Activated CD4-positive, alpha-beta memory T cell treated with anti-CD3 and anti-CD28 coated beads, Interleukin-2, amount 10 ng/mL, durations not matched to agents 7 days and 5 days (primary cell): ENCODE measurements at regions not wholly inside any gene's neighbourhood (a gene's known extent, or its start where the extent isn't known, plus 50 kb on each side); places are given as distances from the start of the nearest gene placed in this dataset.
"Not testable (repeated sequence)": the region's sequence is repeated elsewhere in the genome, so short reads cannot be mapped to it uniquely, and the experiment has no call there.

ENCODE experiments used
- CTCF ChIA-PET: fragments of 350-600 bp; sonication (Branson Sonifier 250); formaldehyde crosslinking; loops from one replicate; lab custom pipeline; 2021; ENCODE audit warnings: antibody characterized with exemption, inconsistent platforms; lab: Charles Lee
- POLR2A ChIA-PET: fragments of 350-600 bp; sonication (Branson Sonifier 250); formaldehyde crosslinking; loops from one replicate; lab custom pipeline; 2021; ENCODE audit warnings: antibody characterized with exemption; lab: Charles Lee
- DNase-seq: peaks from one replicate; pipeline ENCODE4 v3.0.0-alpha.2; 2020
- H3K27ac Mint-ChIP-seq: one replicate; pipeline ENCODE4 v1.8.0; 2021; ENCODE audit warnings: mild to moderate bottlenecking, mixed read lengths
- H3K27me3 Mint-ChIP-seq: one replicate; pipeline ENCODE4 v1.8.0; 2021; ENCODE audit warnings: mixed read lengths
- H3K36me3 Mint-ChIP-seq: one replicate; pipeline ENCODE4 v1.8.0; 2021; ENCODE audit warnings: low read depth, mixed read lengths
- H3K4me1 Mint-ChIP-seq: one replicate; pipeline ENCODE4 v1.8.0; 2021; ENCODE audit warnings: mixed read lengths
- H3K4me3 Mint-ChIP-seq: one replicate; pipeline ENCODE4 v1.8.0; 2021; ENCODE audit warnings: mild to moderate bottlenecking, mixed read lengths
- H3K9me3 Mint-ChIP-seq: one replicate; pipeline ENCODE4 v1.8.0; 2021; ENCODE audit warnings: mixed read lengths

DNA sequence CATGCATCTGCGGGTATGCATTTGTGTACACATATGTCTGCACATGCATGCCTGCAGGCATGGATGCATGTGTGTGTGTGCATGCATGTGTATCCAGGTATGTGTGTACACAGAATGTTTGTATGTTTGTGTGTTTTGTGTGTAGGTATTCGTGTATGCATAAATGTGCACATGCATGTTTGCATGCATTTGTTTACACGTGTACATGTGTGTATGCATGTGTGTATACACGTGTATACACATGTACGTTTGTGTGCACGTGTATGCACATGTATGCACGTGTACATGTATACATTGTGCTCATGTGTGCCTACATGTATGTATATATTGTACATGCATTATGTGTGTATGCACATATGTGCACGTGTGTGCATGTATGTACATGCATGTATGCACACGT is 171.4 kb upstream of the ZNF322 start:
- H3K27ac Mint-ChIP-seq, H3K9me3 Mint-ChIP-seq, H3K27me3 Mint-ChIP-seq, H3K36me3 Mint-ChIP-seq, CTCF ChIA-PET, H3K4me1 Mint-ChIP-seq, DNase-seq, H3K4me3 Mint-ChIP-seq, POLR2A ChIA-PET: not testable (repeated sequence)

DNA sequence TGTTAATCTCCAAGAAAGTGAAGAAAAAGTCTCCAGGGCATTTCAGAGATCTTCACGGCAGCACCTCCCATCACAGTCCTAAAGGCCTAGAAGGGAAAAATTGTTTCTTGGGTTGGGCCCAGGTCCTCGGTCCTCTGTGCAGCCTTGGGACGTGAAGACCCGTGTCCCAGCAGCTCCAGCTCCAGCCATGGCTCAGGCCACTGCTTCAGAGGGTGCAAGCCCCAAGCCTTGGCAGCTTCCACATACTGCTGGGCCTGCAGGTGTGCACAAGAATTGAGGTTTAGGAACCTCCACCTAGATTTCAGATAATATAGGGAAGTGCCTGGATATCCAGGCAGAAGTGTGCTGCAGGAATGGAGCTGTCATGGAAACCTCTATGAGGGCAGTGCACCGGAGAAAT is 176.2 kb upstream of the ZNF322 start:
- H3K9me3 Mint-ChIP-seq, H3K36me3 Mint-ChIP-seq, DNase-seq, H3K4me3 Mint-ChIP-seq, CTCF ChIA-PET, H3K27ac Mint-ChIP-seq, H3K27me3 Mint-ChIP-seq, POLR2A ChIA-PET, H3K4me1 Mint-ChIP-seq: not testable (repeated sequence)

DNA sequence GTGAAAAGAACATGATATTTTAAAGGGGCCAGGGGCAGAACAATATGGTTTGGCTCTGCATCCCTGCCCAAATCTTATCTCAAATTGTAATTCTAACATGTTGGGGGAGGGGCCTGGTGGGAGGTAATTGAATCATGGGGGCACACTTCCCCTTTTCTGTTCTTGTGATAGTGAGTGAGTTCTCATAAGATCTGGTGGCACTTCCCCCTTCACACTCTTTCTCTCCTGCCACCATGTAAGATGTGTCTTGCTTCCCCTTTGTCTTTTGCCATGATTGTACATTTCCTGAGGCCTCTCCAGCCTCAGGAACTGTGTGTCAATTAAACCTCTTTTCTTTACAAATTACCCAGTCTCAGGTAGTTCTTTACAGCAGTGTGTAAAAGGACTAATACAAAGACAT is 177.1 kb upstream of the ZNF322 start:
- H3K36me3 Mint-ChIP-seq, H3K27ac Mint-ChIP-seq, H3K9me3 Mint-ChIP-seq, DNase-seq, CTCF ChIA-PET, POLR2A ChIA-PET, H3K4me1 Mint-ChIP-seq, H3K27me3 Mint-ChIP-seq, H3K4me3 Mint-ChIP-seq: not testable (repeated sequence)

DNA sequence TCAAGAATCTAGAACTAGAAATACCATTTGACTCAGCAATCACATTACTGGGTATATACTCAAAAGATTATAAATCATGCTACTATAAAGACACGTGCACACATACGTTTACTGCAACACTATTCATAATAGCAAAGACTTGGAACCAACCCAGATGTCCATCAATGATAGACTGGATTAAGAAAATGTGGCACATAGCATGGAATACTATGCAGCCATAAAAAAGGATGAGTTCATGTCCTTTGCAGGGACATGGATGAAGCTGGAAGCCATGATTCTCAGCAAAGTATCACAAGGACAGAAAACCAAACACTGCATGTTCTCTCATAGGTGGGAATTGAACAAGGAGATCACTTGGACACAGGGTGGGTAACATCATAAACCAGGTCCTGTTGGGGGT is 185.3 kb upstream of the ZNF322 start:
- H3K27me3 Mint-ChIP-seq, CTCF ChIA-PET, POLR2A ChIA-PET, H3K27ac Mint-ChIP-seq, H3K4me1 Mint-ChIP-seq, H3K4me3 Mint-ChIP-seq, DNase-seq, H3K36me3 Mint-ChIP-seq, H3K9me3 Mint-ChIP-seq: not testable (repeated sequence)

DNA sequence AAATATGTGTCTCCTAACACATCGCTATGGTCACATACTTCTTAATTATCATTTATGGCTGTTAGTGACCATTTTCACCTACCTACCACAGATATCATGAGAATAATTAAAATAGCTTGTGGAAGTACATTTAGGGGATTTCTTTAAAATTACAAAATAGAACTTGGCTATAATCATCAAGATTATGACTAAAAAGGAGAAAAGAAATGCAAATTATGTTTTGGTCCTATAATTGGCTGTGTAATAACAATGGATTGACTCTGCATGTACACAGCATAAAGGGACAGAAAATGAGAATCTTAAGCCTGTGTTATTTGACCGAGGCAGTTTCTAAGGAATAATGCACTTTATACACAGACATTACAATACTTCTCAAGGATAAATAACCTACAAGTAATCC is 197.7 kb upstream of the ZNF322 start:
- H3K4me3 Mint-ChIP-seq, DNase-seq, H3K9me3 Mint-ChIP-seq, H3K36me3 Mint-ChIP-seq, POLR2A ChIA-PET, CTCF ChIA-PET, H3K27me3 Mint-ChIP-seq, H3K27ac Mint-ChIP-seq, H3K4me1 Mint-ChIP-seq: not testable (repeated sequence)

DNA sequence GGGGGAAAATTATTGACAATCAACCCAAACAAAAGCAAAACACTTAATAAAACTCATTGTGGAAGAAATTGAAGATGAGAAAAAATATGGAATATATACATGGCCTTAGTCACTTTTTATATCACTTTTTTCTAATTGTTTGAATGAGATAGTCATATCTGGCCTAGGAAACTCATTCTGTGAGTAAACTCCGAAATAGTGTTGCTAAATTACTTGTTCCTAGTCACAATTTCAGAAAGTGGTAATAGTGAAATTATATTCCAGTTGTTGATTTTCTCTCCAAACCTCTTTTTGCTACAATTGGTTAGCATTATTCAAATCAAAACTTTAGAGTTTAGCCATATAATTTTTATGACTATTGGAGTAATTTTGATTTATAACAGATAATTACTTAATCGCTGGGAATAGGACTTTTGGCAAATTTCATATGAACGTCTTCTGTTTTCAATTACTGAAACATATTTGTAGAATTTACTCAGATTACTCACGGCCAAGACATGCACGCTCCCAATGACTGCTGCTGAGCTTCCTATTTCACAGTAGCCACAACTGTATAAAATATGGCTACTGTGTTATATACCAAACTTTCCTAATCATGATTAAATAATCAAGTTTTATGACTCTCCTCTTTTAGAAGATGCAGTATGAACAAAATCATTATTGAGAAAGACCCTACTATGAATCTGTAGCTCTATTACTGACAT is 199.7 kb upstream of the ZNF322 start:
- H3K27ac Mint-ChIP-seq, H3K9me3 Mint-ChIP-seq, H3K4me1 Mint-ChIP-seq, CTCF ChIA-PET, DNase-seq, H3K36me3 Mint-ChIP-seq, H3K27me3 Mint-ChIP-seq, POLR2A ChIA-PET, H3K4me3 Mint-ChIP-seq: not testable (repeated sequence)

DNA sequence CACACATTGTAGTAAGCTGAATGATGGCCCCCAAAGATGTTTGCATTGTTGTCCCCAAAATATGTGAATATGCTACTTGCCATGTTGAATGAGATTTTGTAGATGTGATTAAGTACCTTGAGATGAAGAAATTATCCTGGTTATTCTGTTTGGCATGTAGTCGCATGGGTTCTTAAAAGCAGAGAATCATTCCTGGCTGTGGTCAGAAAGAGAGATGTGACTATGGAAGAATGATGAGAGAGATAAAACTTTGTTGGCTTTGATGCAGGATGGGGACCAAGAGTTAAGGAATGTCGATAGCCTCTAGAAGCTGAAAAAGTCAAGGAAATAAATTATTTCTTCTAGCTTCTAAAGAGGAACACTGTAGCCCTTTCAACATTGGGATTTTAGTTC is 200.2 kb upstream of the ZNF322 start:
- CTCF ChIA-PET, H3K27me3 Mint-ChIP-seq, H3K4me3 Mint-ChIP-seq, H3K9me3 Mint-ChIP-seq, DNase-seq, POLR2A ChIA-PET, H3K4me1 Mint-ChIP-seq, H3K36me3 Mint-ChIP-seq, H3K27ac Mint-ChIP-seq: not testable (repeated sequence)

DNA sequence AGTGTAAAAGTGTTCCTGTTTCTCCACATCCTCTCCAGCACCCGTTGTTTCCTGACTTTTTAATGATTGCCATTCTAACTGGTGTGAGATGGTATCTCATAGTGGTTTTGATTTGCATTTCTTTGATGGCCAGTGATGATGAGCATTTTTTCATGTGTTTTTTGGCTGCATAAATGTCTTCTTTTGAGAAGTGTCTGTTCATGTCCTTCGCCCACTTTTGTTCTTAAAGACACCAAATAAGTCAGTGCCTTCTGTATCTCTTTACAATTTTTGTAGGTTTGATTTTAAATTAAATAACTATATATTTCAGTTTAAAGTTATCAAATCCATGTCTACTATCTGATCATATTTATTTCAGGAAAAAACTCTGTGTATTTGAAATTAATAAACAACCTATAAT is 202.4 kb upstream of the ZNF322 start:
- H3K4me3 Mint-ChIP-seq, CTCF ChIA-PET, H3K4me1 Mint-ChIP-seq, H3K27ac Mint-ChIP-seq, POLR2A ChIA-PET, H3K9me3 Mint-ChIP-seq, H3K36me3 Mint-ChIP-seq, DNase-seq, H3K27me3 Mint-ChIP-seq: not testable (repeated sequence)

DNA sequence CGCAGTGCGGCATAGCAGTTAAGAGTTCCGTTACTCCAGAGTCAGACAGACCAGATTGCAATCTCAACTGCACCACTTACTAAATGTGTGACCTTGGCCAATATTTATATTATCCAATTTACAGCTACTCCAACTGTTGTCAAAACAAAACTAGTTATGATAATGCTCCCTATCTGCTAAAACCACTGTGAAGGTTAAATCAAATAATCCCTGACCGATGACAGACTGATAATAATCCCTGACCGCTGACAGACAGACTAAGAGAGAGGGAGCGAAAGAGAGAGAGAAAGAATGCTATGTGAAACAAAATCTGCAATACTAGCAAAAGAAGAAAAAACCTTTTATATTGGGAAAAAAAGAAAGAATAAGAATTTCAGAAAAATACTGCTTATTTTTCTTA is 204.1 kb upstream of the ZNF322 start:
- DNase-seq, H3K27me3 Mint-ChIP-seq, H3K4me3 Mint-ChIP-seq, H3K4me1 Mint-ChIP-seq, H3K36me3 Mint-ChIP-seq, CTCF ChIA-PET, H3K27ac Mint-ChIP-seq, POLR2A ChIA-PET, H3K9me3 Mint-ChIP-seq: not testable (repeated sequence)

DNA sequence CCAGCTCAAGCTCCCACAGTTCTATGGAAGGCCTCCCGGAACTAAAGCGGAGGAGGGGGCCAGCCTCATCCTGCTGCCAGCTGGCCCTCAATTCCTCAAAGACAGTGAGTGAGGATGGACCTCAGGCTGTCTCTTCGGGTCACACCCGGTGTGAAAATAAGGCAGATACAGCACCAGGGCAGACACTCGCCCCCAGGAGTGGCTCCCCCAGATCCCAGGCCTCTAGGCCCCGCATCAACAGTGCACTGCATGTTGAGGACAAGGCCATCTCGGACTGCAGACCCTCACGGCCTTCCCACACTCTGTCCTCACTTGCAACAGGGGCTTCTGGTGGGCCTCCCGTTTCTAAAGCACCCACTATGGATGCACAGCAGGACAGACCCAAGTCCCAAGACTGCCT is 239.2 kb upstream of the ZNF322 start:
- H3K4me1 Mint-ChIP-seq, H3K27me3 Mint-ChIP-seq, H3K9me3 Mint-ChIP-seq, POLR2A ChIA-PET, DNase-seq, H3K36me3 Mint-ChIP-seq, H3K4me3 Mint-ChIP-seq, H3K27ac Mint-ChIP-seq, CTCF ChIA-PET: not testable (repeated sequence)

DNA sequence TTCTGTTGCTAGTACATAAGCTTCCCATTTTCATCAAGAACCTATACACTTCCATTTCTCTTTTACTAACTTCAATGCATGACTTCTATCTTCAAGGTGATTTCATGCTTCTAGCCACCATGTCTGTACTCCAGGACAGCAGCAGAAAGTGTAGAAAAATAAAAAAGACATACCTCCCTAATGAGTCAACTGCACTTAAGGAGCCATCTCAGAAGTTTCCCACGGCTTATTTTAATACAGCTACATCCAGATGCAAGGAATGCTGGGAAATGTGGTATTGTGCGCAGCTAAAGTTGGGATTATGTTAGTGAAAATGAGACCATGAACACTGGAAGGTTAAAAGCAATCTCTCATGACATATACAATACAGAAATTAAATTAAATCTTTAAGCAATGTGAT is 264.7 kb upstream of the ZNF322 start:
- H3K4me1 Mint-ChIP-seq, POLR2A ChIA-PET, H3K4me3 Mint-ChIP-seq, H3K9me3 Mint-ChIP-seq, H3K27ac Mint-ChIP-seq, H3K36me3 Mint-ChIP-seq, H3K27me3 Mint-ChIP-seq, DNase-seq, CTCF ChIA-PET: not testable (repeated sequence)

DNA sequence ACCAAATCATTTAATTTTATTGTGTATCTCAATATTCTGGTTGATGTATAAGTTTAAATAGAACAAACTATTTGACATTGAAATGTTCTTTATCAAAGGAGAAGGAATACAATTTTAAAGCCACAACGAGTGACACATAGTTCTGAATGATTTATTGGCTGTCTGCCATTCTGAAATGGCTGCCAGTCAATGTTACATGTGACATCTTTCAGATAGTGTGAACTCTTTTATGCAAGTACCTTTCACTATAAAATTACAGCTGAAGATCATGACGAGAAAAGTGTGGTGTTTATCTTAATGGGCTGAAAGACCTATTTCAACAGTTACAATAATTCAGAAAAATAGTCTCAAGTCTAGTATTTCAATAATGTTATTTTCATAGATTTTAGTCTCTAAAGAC is 268.6 kb upstream of the ZNF322 start:
- H3K4me3 Mint-ChIP-seq, H3K27me3 Mint-ChIP-seq, H3K36me3 Mint-ChIP-seq, POLR2A ChIA-PET, H3K27ac Mint-ChIP-seq, H3K9me3 Mint-ChIP-seq, H3K4me1 Mint-ChIP-seq, DNase-seq, CTCF ChIA-PET: not testable (repeated sequence)

DNA sequence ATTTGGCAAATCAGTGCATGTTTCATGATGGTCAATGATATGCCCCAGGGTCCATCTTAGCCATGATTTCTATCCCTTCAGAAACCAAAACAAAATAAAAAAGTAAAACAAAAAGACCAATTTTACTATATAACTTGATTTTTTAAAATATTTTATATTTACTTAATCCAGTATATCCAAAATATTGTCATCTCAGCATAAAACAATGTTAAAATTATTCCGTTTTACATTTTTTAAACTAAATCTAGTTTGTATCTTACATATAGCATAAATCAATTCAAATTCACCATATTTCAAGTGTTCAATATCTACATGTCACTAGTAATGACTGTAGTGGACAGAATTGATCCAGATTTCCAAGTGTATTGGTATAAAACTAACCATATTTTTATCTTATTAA is 277.7 kb upstream of the ZNF322 start:
- H3K27me3 Mint-ChIP-seq, H3K27ac Mint-ChIP-seq, H3K9me3 Mint-ChIP-seq, CTCF ChIA-PET, DNase-seq, H3K36me3 Mint-ChIP-seq, H3K4me1 Mint-ChIP-seq, H3K4me3 Mint-ChIP-seq, POLR2A ChIA-PET: not testable (repeated sequence)

DNA sequence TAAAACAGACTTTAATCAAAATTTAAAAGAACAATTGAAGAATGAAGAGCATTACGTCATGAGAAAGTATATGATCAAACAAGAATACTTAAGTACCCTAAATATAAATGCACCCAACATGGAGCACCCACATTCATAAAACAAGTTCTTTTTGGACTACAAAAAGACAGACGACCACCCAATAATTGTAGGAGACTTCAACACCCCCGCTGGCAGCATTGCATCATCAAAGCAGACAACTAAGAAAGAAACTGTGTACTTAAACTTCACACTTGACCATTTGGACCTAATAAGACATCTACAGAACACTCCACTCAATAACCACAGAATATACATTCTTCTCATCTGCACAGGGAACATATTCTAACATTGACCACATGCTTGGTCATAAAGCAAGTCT is 291.7 kb upstream of the ZNF322 start:
- H3K27me3 Mint-ChIP-seq, H3K4me3 Mint-ChIP-seq, DNase-seq, H3K27ac Mint-ChIP-seq, H3K9me3 Mint-ChIP-seq, H3K4me1 Mint-ChIP-seq, POLR2A ChIA-PET, H3K36me3 Mint-ChIP-seq, CTCF ChIA-PET: not testable (repeated sequence)
